ENCODE measurements at regions not wholly inside any gene's neighbourhood (a gene's known extent, or its start where the extent isn't known, plus 50 kb on each side); places are given as distances from the start of the nearest gene placed in this dataset.
"Not testable (repeated sequence)": the region's sequence is repeated elsewhere in the genome, so short reads cannot be mapped to it uniquely, and the experiment has no call there.

GRCh38 chr12:14032191-14032590 lies 50.8 kb upstream of the GRIN2B start:
- POLR2A ChIA-PET; CTCF ChIA-PET; DNase-seq (ENCODE audit: extremely low spot score): not testable (repeated sequence)

GRCh38 chr12:14043776-14044175 lies 62.4 kb upstream of the GRIN2B start:
- TF ChIP-seq CTCF (IDR thresholded peaks at IDR 0.05; ENCODE audit: control extremely low read depth, extremely low read depth, low read depth, missing control alignments), result no peak
- CTCF ChIA-PET, result interaction anchor here (1.7 kb wide), 1 partner anchor 24 kb away, joined by 4 read pairs; no protein-coding TSS in a partner anchor
- POLR2A ChIA-PET, result no interaction called here
- DNase-seq (ENCODE audit: extremely low spot score), result no peak

GRCh38 chr12:14048941-14049545 lies 67.6 kb upstream of the GRIN2B start:
- ChIA-PET POLR2A (no interaction called here), CTCF (no interaction called here)
- TF ChIP-seq CTCF (IDR thresholded peaks at IDR 0.05; ENCODE audit: control extremely low read depth, extremely low read depth, low read depth, missing control alignments), result no peak
- no peak for DNase-seq (ENCODE audit: extremely low spot score)

- DNase-seq (ENCODE audit: extremely low spot score), result no peak
- CTCF ChIA-PET, result interaction anchor here (0.8 to 1.4 kb wide), 2 partner anchors 20 to 109 kb away, joined by 3 to 4 read pairs; no protein-coding TSS in a partner anchor
- POLR2A ChIA-PET, result no interaction called here
- TF ChIP-seq CTCF (IDR thresholded peaks at IDR 0.05; ENCODE audit: control extremely low read depth, extremely low read depth, low read depth, missing control alignments), result no peak
These were observed 76.5 kb upstream of the GRIN2B start for GRCh38 chr12:14057895-14058294.

GRCh38 chr12:14058717-14059116 lies 77.3 kb upstream of the GRIN2B start:
- CTCF ChIA-PET, result interaction anchor here (1.4 kb wide), 1 partner anchor 109 kb away, joined by 4 read pairs; no protein-coding TSS in a partner anchor
- no peak for DNase-seq (ENCODE audit: extremely low spot score)
- TF ChIP-seq CTCF (IDR thresholded peaks at IDR 0.05; ENCODE audit: control extremely low read depth, extremely low read depth, low read depth, missing control alignments), result no peak
- POLR2A ChIA-PET, result no interaction called here

- DNase-seq (ENCODE audit: extremely low spot score), result no peak
- ChIA-PET CTCF (no interaction called here), POLR2A (no interaction called here)
- no peak for TF ChIP-seq CTCF (IDR thresholded peaks at IDR 0.05; ENCODE audit: control extremely low read depth, extremely low read depth, low read depth, missing control alignments)
These were observed 78.1 kb upstream of the GRIN2B start for GRCh38 chr12:14059548-14059947.

- ChIA-PET POLR2A (no interaction called here), CTCF (no interaction called here)
- no peak for TF ChIP-seq CTCF (IDR thresholded peaks at IDR 0.05; ENCODE audit: control extremely low read depth, extremely low read depth, low read depth, missing control alignments)
- no peak for DNase-seq (ENCODE audit: extremely low spot score)
These were observed 84.2 kb upstream of the GRIN2B start for GRCh38 chr12:14065616-14066015.

Data from GM10248 (cell line).